HepG2 (cell line): ENCODE measurements at regions not wholly inside any gene's neighbourhood (a gene's known extent, or its start where the extent isn't known, plus 50 kb on each side); places are given as distances from the start of the nearest gene placed in this dataset.

Source experiments
- ATF3 ChIP-seq: sonication (generic); formaldehyde crosslinking; IDR thresholded peaks from 2 replicates; pipeline ENCODE4 v1.4.0; 2020; ENCODE audit warnings: missing genetic modification reagents
- CTCF ChIP-seq: sonication (generic); formaldehyde crosslinking; IDR thresholded peaks from 2 replicates; pipeline ENCODE4 v1.5.0; 2020; ENCODE audit warnings: mild to moderate bottlenecking, missing genetic modification reagents, moderate library complexity
- FOXP1 ChIP-seq, 2 experiments: fragments of 450-650 bp in 1 of 2; IDR thresholded peaks; 2 replicates each; pipeline ENCODE4 v1.6.1; 2017 to 2018; ENCODE audit warnings: antibody characterized with exemption in 1 of 2
- PBX3 ChIP-seq: sonication (generic); formaldehyde crosslinking; IDR thresholded peaks from 2 replicates; pipeline ENCODE4 v1.8.1; 2023; ENCODE audit warnings: missing genetic modification reagents, inconsistent platforms, borderline replicate concordance
- SIN3A ChIP-seq: IDR thresholded peaks from 2 replicates; pipeline ENCODE4 v1.6.1; 2011; ENCODE audit warnings: low read depth, mild to moderate bottlenecking, control low read depth, low read length, borderline replicate concordance
- TEAD2 ChIP-seq: sonication (generic); formaldehyde crosslinking; IDR thresholded peaks from 2 replicates; pipeline ENCODE4 v1.9.0; 2021; ENCODE audit warnings: missing genetic modification reagents
- ZBTB7B ChIP-seq: sonication (generic); formaldehyde crosslinking; IDR thresholded peaks from 2 replicates; pipeline ENCODE4 v1.4.0; 2020; ENCODE audit warnings: missing genetic modification reagents
- ZNF326 ChIP-seq: sonication (generic); formaldehyde crosslinking; IDR thresholded peaks from 2 replicates; pipeline ENCODE4 v1.4.0; 2020; ENCODE audit warnings: missing genetic modification reagents, borderline replicate concordance
- ZNF549 ChIP-seq: sonication (generic); formaldehyde crosslinking; IDR thresholded peaks from 2 replicates; pipeline ENCODE4 v1.5.0; 2020; ENCODE audit warnings: missing genetic modification reagents

GRCh38 chr21:16363100-16363499 is 633.3 kb downstream of the USP25 start:
- TF ChIP-seq ZBTB7B (CRISPR knock-in tag) (no peak), PBX3 (no peak), ATF3 (no peak), CTCF (CRISPR knock-in tag) (no peak), SIN3A (no peak), FOXP1 (IDR thresholded peaks at IDR 0.05) (no peak), FOXP1 (CRISPR knock-in tag; IDR thresholded peaks at IDR 0.05) (no peak), TEAD2 (CRISPR knock-in tag) (no peak), ZNF549 (no peak), ZNF326 (CRISPR knock-in tag) (no peak)
